ENCODE measurements at regions not wholly inside any gene's neighbourhood (a gene's known extent, or its start where the extent isn't known, plus 50 kb on each side); places are given as distances from the start of the nearest gene placed in this dataset.

- no peak for TF ChIP-seq POLR2AphosphoS5 (IDR thresholded peaks at IDR 0.05; ENCODE audit: low read depth, low read length)
- TF ChIP-seq POLR2A (IDR thresholded peaks at IDR 0.05; ENCODE audit: low read depth, low read length), result no peak
- TF ChIP-seq TAF1 (IDR thresholded peaks at IDR 0.05; ENCODE audit: borderline replicate concordance, low read depth, low read length), result no peak
Observed at GRCh38 chr7:27329909-27330308, 87.3 kb downstream of the EVX1 start.

All from GM12892 (cell line).